Naive thymus-derived CD4-positive, alpha-beta T cell (primary cell): ENCODE measurements at regions not wholly inside any gene's neighbourhood (a gene's known extent, or its start where the extent isn't known, plus 50 kb on each side); places are given as distances from the start of the nearest gene placed in this dataset.

Experiments
- ATAC-seq: fragments of 150-1000 bp; cut with Tn5 transposase; 2 replicates; pipeline ENCODE4 v1.10.0; 2021; ENCODE audit warnings: mild to moderate bottlenecking, moderate library complexity
- CTCF ChIA-PET: fragments of 350-600 bp; sonication (Branson Sonifier 250); formaldehyde crosslinking; loops from one replicate; lab custom pipeline; 2021; ENCODE audit warnings: antibody characterized with exemption; lab: Charles Lee
- POLR2A ChIA-PET: fragments of 350-600 bp; sonication (Branson Sonifier 250); formaldehyde crosslinking; loops from one replicate; lab custom pipeline; 2021; ENCODE audit warnings: antibody characterized with exemption, inconsistent platforms; lab: Charles Lee
- DNase-seq, 9 donors: peaks; one replicate each; pipeline versions ENCODE4 v3.0.0 to v3.0.0-alpha.2; 2020 to 2022; ENCODE audit warnings: mixed read lengths in 1 of 9
- H3K27ac ChIP-seq: one replicate; pipeline ENCODE4 v1.7.0; 2013; ENCODE audit warnings: mild to moderate bottlenecking, low read depth, low read length, moderate library complexity
- H3K27me3 ChIP-seq, 2 donors: one replicate each; pipeline ENCODE4 v1.7.0; 2013; ENCODE audit warnings: low read length in 2 of 2, mild to moderate bottlenecking in 2 of 2, moderate library complexity in 2 of 2; ENCODE audit not compliant: control insufficient read depth in 2 of 2, insufficient read depth in 2 of 2
- H3K36me3 ChIP-seq, 3 experiments: 1 replicate in 2 of 3; 2 replicates in 1 of 3; pipeline ENCODE4 v1.7.0; 2013; ENCODE audit warnings: low read length in 3 of 3, mild to moderate bottlenecking in 3 of 3, moderate library complexity in 1 of 3; ENCODE audit not compliant: insufficient read depth in 3 of 3, control insufficient read depth in 2 of 3
- H3K4me1 ChIP-seq, 2 donors: one replicate each; pipeline ENCODE4 v1.7.0; 2013; ENCODE audit warnings: low read length in 2 of 2, mild to moderate bottlenecking in 2 of 2, moderate library complexity in 1 of 2; ENCODE audit not compliant: control insufficient read depth in 2 of 2, insufficient read depth in 2 of 2
- H3K4me3 ChIP-seq: 2 replicates; pipeline ENCODE4 v1.7.0; 2013; ENCODE audit warnings: mild to moderate bottlenecking, low read length
- H3K9me3 ChIP-seq, 3 experiments: 1 replicate in 2 of 3; 2 replicates in 1 of 3; pipeline ENCODE4 v1.7.0; 2013; ENCODE audit warnings: low read length in 3 of 3; ENCODE audit not compliant: control insufficient read depth in 2 of 3
- H3K27ac Mint-ChIP-seq, 9 donors: one replicate each; pipeline ENCODE4 v1.8.0; 2020 to 2022; ENCODE audit warnings: mixed read lengths in 9 of 9, mild to moderate bottlenecking in 8 of 9, moderate library complexity in 5 of 9, inconsistent platforms in 2 of 9
- H3K27me3 Mint-ChIP-seq, 5 donors: one replicate each; pipeline ENCODE4 v1.8.0; 2021 to 2022; ENCODE audit warnings: mixed read lengths in 5 of 5, mild to moderate bottlenecking in 1 of 5
- H3K36me3 Mint-ChIP-seq, 5 donors: one replicate each; pipeline ENCODE4 v1.8.0; 2020 to 2022; ENCODE audit warnings: mixed read lengths in 5 of 5, mild to moderate bottlenecking in 3 of 5, inconsistent platforms in 1 of 5
- H3K4me1 Mint-ChIP-seq, 7 donors: one replicate each; pipeline ENCODE4 v1.8.0; 2020 to 2022; ENCODE audit warnings: mixed read lengths in 7 of 7, mild to moderate bottlenecking in 3 of 7, inconsistent platforms in 1 of 7
- H3K4me3 Mint-ChIP-seq, 10 donors: one replicate each; pipeline ENCODE4 v1.8.0; 2020 to 2022; ENCODE audit warnings: mild to moderate bottlenecking in 10 of 10, mixed read lengths in 10 of 10, moderate library complexity in 6 of 10, inconsistent platforms in 2 of 10
- H3K9me3 Mint-ChIP-seq, 11 donors: one replicate each; pipeline ENCODE4 v1.8.0; 2020 to 2022; ENCODE audit warnings: mixed read lengths in 11 of 11, mild to moderate bottlenecking in 4 of 11, inconsistent platforms in 1 of 11, moderate library complexity in 1 of 11
- intact Hi-C, 2 donors: fragments of 100-400 bp; cut with micrococcal nuclease; formaldehyde crosslinking; loops; one replicate each; pipeline ENCODE4 v1.15.1; 2023

DNA sequence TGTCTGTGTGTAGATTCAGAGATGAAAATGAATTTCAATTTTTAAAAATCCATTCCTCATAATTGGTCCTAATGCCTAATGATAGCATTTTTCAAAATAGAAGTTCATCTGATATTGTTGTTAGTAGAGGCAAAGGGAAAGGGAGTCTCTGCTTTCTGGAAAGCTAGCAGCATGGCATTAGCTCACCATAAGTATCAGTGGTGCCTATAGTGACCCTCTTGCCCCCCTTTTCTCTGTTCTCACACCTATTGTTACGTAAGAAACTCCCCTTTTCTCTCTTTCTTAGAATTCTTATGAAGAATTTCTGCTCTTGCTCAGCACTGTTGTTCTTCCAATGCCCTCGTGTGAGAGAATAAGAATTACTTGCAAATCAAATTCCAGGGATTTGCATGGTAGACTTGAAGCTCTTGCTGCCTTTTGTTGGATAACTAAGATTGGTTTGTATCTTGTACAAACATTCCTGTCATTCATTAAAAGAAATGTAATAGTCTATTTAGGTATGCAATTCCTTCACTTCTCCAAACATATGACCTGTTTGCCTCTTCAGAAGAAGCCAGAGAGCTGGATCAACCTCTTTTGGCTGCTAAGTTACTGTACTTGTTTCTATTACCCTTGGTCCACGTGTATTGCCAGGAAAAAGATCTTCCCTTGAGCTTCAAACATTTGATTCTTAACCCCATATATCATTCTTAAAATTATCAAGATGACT lies 69.2 kb upstream of the MAGI3 start:
- H3K4me1 ChIP-seq, result no peaks in the 10 kb centered on the region
- Mint-ChIP-seq H3K4me1 (no peaks in the 10 kb centered on the region), H3K9me3 (peaks cover 0 to 2% (median 0%) of the 10 kb centered on the region in 11 donors), H3K4me3 (no peak overlapping the region), H3K27ac (no peak overlapping the region), H3K36me3 (no peaks in the 10 kb centered on the region), H3K27me3 (no peaks in the 10 kb centered on the region)
- ChIA-PET CTCF (no interaction called here), POLR2A (interaction anchor here (0.6 kb wide), 1 partner anchor 964 kb away, joined by 3 read pairs; no protein-coding TSS in a partner anchor)
- H3K9me3 ChIP-seq, result no peaks in the 10 kb centered on the region
- H3K4me3 ChIP-seq, result no peak overlapping the region
- no peak for ATAC-seq
- H3K27me3 ChIP-seq, result no peaks in the 10 kb centered on the region
- H3K36me3 ChIP-seq, result no peaks in the 10 kb centered on the region
- H3K27ac ChIP-seq, result no peak overlapping the region
- intact Hi-C loops, result no loop called here
- DNase-seq, result no peak

DNA sequence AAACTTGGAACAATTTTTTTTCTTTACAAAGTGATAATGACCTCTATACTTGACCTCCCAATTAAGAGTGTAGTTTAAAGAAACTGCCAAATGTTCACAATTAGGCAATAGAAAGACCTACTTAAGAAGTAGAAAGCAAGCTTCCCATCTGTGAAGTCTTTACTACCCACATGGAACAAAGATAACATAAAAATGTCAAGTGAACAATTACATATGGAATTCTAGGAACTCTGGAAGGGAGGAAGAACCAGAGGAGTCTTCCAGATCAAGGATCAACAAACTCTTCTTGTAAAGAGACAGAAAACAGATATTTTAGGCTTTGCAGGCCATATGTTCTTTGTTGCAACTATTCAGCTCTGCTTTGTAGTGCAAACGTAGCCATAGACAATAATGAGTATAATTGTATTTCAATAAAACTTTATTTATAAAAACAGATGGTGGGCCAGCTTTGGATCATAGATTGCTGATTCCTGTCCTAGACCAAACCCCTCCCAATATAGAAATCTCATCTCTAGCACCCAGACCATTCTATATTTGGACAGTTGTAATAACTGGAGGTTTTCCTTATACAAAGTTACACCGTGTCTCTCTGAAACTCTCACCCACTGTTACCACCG lies 68.4 kb upstream of the MAGI3 start:
- Histone ChIP-seq H3K36me3 (no peaks in the 10 kb centered on the region), H3K27ac (no peak overlapping the region), H3K4me3 (no peak overlapping the region), H3K4me1 (no peaks in the 10 kb centered on the region), H3K27me3 (no peaks in the 10 kb centered on the region), H3K9me3 (no peaks in the 10 kb centered on the region)
- intact Hi-C loops, result no loop called here
- DNase-seq, result no peak
- no peaks in the 10 kb centered on the region for H3K4me1 Mint-ChIP-seq
- ChIA-PET POLR2A (no interaction called here), CTCF (no interaction called here)
- H3K4me3 Mint-ChIP-seq, result no peak overlapping the region
- H3K36me3 Mint-ChIP-seq, result no peaks in the 10 kb centered on the region
- H3K27ac Mint-ChIP-seq, result no peak overlapping the region
- no peak for ATAC-seq
- H3K9me3 Mint-ChIP-seq, result peaks cover 0 to 2% (median 0%) of the 10 kb centered on the region in 11 donors
- H3K27me3 Mint-ChIP-seq, result no peaks in the 10 kb centered on the region

DNA sequence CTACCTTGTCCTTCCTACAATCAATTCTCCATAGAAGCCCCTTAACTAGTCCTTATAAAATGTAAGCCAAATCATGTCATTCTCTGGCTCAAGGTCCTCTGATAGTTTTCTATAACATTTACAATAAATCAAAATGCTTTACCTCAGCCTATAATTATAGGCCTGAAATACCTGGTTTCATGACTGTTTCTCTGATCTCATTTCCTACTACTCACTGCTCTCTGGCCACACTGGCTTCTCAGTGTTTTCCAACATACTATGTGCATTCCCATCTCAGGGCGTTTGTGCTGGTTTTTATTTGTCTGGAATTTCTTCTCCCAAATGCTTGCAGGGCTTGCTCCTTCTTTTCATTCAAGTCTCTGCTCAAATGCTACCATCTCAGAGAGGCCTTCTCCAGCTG lies 67.9 kb upstream of the MAGI3 start:
- no peak overlapping the region for H3K4me3 ChIP-seq
- H3K27me3 Mint-ChIP-seq, result no peaks in the 10 kb centered on the region
- DNase-seq (no peak), ATAC-seq (no peak)
- no peaks in the 10 kb centered on the region for H3K36me3 ChIP-seq
- CTCF ChIA-PET, result no interaction called here
- H3K27ac Mint-ChIP-seq, result no peak overlapping the region
- no peaks in the 10 kb centered on the region for H3K4me1 ChIP-seq
- no peaks in the 10 kb centered on the region for H3K4me1 Mint-ChIP-seq
- H3K9me3 ChIP-seq, result no peaks in the 10 kb centered on the region
- H3K9me3 Mint-ChIP-seq, result peaks cover 0 to 2% (median 0%) of the 10 kb centered on the region in 11 donors
- H3K36me3 Mint-ChIP-seq, result no peaks in the 10 kb centered on the region
- H3K4me3 Mint-ChIP-seq, result no peak overlapping the region
- intact Hi-C loops, result no loop called here
- H3K27me3 ChIP-seq, result no peaks in the 10 kb centered on the region
- POLR2A ChIA-PET, result no interaction called here
- no peak overlapping the region for H3K27ac ChIP-seq

DNA sequence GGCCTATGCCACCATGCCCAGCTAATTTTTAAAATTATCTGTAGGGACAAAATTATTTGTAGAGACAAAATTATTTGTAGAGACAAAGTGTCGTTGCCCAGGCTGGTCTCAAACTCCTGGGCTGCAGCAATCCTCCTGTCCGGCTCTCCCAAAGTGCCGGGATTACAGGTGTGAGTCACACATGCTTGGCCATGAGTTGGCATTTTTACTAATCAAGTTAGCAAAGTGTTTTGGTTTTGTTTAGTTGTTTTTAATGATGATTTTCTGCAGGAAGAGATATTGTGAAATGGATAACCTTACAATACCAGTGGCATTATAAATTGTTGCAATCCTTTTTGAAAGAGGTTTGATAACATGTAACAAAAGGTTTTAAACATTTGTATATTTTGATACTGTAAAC lies 65.3 kb upstream of the MAGI3 start:
- H3K36me3 Mint-ChIP-seq, result no peaks in the 10 kb centered on the region
- no peak overlapping the region for H3K27ac Mint-ChIP-seq
- no peak for DNase-seq
- intact Hi-C loops, result no loop called here
- Histone ChIP-seq H3K36me3 (no peaks in the 10 kb centered on the region), H3K4me1 (no peaks in the 10 kb centered on the region), H3K27me3 (no peaks in the 10 kb centered on the region), H3K4me3 (no peak overlapping the region), H3K9me3 (no peaks in the 10 kb centered on the region), H3K27ac (no peak overlapping the region)
- POLR2A ChIA-PET, result no interaction called here
- ATAC-seq, result no peak
- H3K4me1 Mint-ChIP-seq, result no peaks in the 10 kb centered on the region
- H3K9me3 Mint-ChIP-seq, result no peaks in the 10 kb centered on the region
- CTCF ChIA-PET, result no interaction called here
- H3K4me3 Mint-ChIP-seq, result no peak overlapping the region
- no peaks in the 10 kb centered on the region for H3K27me3 Mint-ChIP-seq

DNA sequence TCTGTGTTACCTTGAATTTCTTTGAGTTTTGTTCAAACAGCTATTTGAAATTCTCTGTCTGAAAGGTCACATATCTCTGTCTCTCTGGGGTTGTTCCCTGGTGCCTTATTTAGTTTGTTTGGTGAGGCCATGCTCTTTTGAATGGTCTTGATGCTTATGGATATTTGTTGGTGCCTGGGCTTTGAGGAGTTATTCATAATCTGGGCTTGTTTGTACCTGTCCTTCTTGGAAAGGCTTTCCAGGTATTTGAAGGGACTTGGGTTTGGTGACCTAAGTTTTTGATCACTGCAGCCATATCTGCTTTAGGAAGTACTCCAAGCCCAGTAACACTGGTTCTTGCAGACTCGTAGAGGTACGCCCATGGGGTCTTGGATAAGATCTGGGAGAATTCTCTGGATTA lies 63.3 kb upstream of the MAGI3 start:
- no peak for DNase-seq
- Histone ChIP-seq H3K36me3 (no peaks in the 10 kb centered on the region), H3K9me3 (no peaks in the 10 kb centered on the region), H3K4me3 (no peak overlapping the region), H3K4me1 (no peaks in the 10 kb centered on the region), H3K27ac (no peak overlapping the region), H3K27me3 (no peaks in the 10 kb centered on the region)
- Mint-ChIP-seq H3K9me3 (no peaks in the 10 kb centered on the region), H3K4me3 (no peak overlapping the region), H3K27ac (no peak overlapping the region), H3K4me1 (no peaks in the 10 kb centered on the region), H3K27me3 (no peaks in the 10 kb centered on the region), H3K36me3 (no peaks in the 10 kb centered on the region)
- ChIA-PET POLR2A (no interaction called here), CTCF (no interaction called here)
- ATAC-seq, result no peak
- intact Hi-C loops, result no loop called here

DNA sequence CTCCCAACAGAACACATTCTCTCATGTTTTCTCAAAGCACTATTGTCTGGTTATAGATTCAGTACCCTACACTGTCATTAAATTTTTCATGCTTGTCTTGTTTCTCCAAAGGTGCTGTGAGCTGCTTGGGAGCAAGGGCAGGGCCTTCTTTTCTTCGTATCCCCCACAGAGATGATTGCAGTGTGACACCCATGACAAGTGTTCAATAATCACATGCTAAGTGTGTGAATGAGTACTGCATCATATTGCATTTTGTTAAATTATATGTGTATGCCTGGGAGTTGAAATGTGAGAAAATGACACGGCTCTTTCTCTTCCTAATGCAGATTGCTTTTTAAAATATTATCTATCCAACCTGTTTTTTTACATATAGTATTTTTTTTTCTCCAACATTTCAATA lies 57.3 kb upstream of the MAGI3 start:
- Histone ChIP-seq H3K36me3 (no peaks in the 10 kb centered on the region), H3K27me3 (no peaks in the 10 kb centered on the region), H3K27ac (no peak overlapping the region), H3K4me1 (no peaks in the 10 kb centered on the region), H3K4me3 (no peak overlapping the region), H3K9me3 (no peaks in the 10 kb centered on the region)
- ChIA-PET CTCF (no interaction called here), POLR2A (no interaction called here)
- ATAC-seq (no peak), DNase-seq (no peak)
- H3K27me3 Mint-ChIP-seq, result peaks cover 0 to 16% (median 6%) of the 10 kb centered on the region in 5 donors
- intact Hi-C loops, result no loop called here
- H3K36me3 Mint-ChIP-seq, result no peaks in the 10 kb centered on the region
- H3K9me3 Mint-ChIP-seq, result no peaks in the 10 kb centered on the region
- H3K4me1 Mint-ChIP-seq, result no peaks in the 10 kb centered on the region
- no peak overlapping the region for H3K27ac Mint-ChIP-seq
- no peak overlapping the region for H3K4me3 Mint-ChIP-seq

DNA sequence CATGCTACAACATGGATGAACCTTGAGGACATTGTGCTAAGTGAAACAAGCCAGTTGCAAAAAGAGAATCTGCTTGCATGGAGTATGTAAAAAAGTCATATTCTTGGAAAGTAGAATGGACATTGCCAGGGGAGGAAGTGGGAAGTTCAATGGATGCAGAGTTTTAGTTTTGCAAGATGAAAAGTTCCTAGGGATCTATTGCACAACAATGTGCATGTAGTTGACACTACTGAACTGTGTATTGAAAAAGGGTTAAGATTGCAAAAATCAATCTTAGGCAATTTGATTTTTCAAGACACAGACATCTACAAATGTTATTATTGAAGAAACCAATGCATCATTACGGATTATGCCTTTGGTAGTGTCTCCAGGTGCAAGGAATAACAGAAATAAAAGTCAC lies 50.3 kb upstream of the MAGI3 start:
- no peak overlapping the region for H3K4me3 Mint-ChIP-seq
- Histone ChIP-seq H3K4me1 (no peaks in the 10 kb centered on the region), H3K27ac (no peak overlapping the region), H3K36me3 (no peaks in the 10 kb centered on the region), H3K9me3 (no peaks in the 10 kb centered on the region), H3K4me3 (no peak overlapping the region), H3K27me3 (no peaks in the 10 kb centered on the region)
- ATAC-seq (no peak), DNase-seq (no peak)
- H3K4me1 Mint-ChIP-seq, result no peaks in the 10 kb centered on the region
- peaks cover 0 to 12% (median 0%) of the 10 kb centered on the region in 11 donors for H3K9me3 Mint-ChIP-seq
- H3K27me3 Mint-ChIP-seq, result peaks cover 3 to 27% (median 25%) of the 10 kb centered on the region in 5 donors
- no peak overlapping the region for H3K27ac Mint-ChIP-seq
- ChIA-PET CTCF (no interaction called here), POLR2A (no interaction called here)
- no peaks in the 10 kb centered on the region for H3K36me3 Mint-ChIP-seq
- intact Hi-C loops, result no loop called here
